Endothelial cell of hepatic sinusoid (primary cell): ENCODE measurements at regions not wholly inside any gene's neighbourhood (a gene's known extent, or its start where the extent isn't known, plus 50 kb on each side); places are given as distances from the start of the nearest gene placed in this dataset.
"Not testable (repeated sequence)": the region's sequence is repeated elsewhere in the genome, so short reads cannot be mapped to it uniquely, and the experiment has no call there.

Experiments
- in situ Hi-C: cut with HindIII; loops from 2 replicates; pipeline ENCODE4 v1.10.0; 2017; ENCODE audit warnings: low sequenced_read_pairs

DNA sequence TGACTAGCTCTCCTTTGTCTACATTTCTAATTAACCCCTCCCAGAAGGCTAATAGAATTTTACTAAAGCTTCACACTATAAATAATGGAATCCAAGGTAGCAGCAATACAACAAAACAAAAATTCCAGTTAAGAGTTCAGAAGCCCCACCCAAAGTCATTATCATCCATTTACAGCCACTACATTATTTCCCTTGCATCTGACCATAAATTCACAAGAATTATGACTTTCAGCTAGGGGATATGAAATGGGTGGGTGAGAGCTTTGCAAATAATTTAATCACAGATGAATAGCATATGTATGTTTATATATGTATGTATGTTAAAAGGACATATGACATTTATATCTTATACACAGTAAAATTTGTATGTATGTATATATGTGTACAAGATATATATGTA is 65.3 kb upstream of the PTGDR start:
- in situ Hi-C loops, result no loop called here

DNA sequence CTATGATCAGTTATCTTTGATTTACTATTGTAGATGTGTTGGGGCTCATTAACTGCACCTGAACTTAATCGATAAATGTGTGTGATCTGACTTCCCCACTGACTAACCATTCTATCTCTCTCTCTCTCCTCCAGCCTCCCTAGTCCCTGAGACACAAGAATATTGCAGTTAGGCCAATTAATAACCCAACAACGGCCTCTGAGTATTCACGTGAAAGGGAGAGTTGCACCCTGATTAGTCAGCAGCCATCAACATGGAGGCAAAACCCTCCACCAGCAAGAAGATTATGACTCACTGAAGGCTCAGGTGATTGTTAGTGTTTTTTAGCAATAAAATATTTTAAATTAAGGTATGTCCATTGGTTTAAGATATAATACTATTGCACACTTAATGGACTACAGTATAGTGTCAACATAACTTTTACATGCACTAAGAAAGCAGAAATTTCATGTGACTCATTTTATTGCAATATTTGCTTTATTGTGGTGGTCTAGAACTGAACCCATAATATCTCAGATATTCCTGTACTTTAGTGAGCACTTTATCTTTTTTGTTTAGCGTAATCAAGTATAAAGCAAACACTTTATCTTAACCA is 77.1 kb upstream of the PTGDR start:
- in situ Hi-C loops, result no loop called here

- in situ Hi-C loops, result no loop called here
These were observed 78.2 kb upstream of the PTGDR start for GRCh38 chr14:52189325-52189724.

DNA sequence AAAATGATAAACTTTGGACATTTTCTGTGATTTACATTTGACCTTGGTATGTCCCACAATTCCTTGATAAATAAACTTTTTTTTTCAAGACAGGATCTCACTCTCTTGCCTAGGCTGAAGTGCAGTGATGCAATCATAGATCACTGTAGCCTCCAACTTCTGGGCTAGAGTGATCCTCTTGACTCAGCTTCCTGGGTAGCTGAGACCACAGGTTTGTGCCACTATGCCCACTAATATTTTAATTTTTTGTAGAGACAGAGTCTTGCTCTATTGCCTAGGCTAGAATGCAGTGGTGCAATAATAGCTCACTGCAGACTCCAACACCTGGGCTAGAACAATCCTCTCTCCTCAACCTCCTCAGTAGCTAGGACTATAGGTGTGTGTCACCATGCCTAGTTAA is 79.1 kb upstream of the PTGDR start:
- in situ Hi-C loops, result no loop called here

DNA sequence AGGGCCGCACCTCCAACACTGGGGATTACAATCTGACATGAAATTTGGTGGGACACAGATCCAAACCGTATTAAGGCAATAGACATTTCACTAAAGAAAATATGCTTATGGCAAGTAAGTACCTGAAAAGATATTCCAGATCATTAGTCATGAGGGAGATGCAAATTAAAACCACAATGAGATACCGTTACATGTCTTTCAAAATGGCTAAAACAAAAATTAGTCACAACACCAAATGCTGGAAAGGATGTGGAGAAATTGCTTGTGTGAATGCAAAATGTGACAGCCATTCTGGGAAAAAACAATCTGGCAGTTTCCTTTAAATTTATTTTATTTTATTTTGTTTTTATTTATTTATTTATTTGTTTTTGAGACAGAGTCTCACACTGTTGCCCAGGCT is 82.3 kb upstream of the PTGDR start:
- in situ Hi-C loops, result no loop called here

- in situ Hi-C loops, result no loop called here
These were observed 84.6 kb upstream of the PTGDR start for GRCh38 chr14:52182853-52183252.

DNA sequence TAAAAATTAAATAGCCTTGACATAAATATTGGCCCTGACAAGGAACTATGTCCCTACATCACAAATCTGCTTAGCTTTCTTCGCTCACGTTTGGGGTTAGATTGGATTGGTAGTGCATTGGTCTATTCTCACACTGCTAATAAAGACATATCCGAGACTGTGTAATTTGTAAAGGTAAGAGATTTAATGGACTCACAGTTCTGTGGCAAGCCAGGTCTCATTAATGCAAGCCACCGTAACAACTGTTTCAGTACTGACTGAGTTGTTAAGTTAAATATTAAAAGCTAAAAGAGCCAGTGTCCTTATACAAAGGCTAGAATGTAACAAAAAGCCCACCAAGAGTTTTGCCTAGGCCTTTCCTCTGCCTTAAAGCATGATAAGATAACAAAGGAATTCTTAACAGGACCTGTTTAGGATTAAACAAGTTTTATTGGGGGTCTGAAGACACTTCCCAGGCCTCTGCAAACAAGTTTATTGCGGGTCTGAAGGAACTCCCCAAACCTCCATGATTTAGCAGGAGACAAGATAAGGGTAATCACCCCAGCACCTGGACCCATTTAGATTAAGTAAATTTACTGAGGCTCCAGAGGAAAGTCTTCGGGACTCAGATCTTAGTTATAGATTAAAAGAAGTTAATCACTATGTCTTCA is 88.2 kb upstream of the PTGDR start:
- in situ Hi-C loops, result no loop called here

- in situ Hi-C loops, result no loop called here
These were observed 91.5 kb upstream of the PTGDR start for GRCh38 chr14:52175982-52176502.

DNA sequence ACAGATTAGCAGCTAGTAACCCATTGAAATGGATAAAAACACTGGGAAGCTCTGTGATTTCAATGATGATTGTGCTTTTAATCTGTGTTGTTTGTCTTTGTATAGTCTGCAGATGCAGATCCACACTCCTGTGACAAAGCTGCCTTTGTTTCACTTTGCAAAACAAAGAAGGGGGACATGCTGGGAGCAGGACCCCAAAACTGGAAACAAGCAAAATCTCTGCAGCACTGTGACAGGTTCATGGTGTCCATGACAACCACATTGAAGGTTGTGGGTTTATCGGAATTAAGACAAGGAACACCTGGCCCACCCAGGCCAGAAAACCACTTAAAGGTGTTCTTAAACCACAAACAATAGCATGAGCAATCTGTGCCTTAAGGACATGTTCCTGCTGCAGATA is 95.6 kb upstream of the PTGDR start:
- in situ Hi-C loops, result not testable (repeated sequence)

DNA sequence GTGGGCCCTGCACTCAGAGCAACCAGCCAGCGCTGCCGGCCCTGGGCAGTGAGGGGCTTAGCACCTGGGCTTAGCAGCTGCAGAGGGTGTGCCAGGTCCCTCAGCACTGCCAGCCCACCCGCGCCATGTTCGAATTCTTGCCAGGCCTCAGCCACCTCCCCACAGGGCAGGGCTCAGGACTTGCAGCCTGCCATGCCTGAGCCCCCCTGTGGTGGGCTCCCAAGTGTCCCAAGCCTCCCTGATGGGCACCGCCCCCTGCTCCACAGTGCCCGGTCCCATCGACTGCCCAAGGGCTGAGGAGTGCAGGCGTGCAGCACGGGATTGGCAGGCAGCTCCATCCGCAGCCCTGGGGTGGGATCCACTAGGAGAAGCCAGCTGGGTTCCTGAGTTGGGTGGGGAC is 98.0 kb upstream of the NID2 start:
- in situ Hi-C loops, result no loop called here

DNA sequence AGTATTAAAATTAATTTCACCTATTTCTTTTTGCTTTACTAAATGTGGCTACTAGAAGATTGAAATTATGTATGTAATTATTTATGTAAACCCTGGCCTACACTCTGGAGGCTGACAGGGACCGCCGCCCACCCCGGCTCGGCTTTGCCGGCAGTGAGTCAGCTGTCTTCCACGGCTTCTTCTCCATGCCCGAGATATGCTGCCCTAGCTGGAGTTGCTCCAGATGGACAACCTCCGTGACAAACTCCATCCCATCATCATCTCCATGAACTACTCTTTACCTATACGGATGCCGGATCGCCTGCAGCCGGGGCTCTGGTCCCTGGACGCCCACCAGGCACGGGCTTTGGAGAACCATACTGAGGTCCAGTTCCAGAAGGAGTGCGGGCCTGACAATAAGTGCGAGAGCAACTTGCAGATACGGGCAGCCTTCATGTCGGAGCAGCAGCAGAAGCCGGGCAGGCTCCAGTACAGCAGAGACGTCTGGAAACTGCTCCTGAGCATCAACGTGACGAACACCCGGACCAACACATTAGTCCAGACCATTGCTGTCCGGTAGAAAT is 86.9 kb upstream of the NID2 start:
- in situ Hi-C loops, result no loop called here

DNA sequence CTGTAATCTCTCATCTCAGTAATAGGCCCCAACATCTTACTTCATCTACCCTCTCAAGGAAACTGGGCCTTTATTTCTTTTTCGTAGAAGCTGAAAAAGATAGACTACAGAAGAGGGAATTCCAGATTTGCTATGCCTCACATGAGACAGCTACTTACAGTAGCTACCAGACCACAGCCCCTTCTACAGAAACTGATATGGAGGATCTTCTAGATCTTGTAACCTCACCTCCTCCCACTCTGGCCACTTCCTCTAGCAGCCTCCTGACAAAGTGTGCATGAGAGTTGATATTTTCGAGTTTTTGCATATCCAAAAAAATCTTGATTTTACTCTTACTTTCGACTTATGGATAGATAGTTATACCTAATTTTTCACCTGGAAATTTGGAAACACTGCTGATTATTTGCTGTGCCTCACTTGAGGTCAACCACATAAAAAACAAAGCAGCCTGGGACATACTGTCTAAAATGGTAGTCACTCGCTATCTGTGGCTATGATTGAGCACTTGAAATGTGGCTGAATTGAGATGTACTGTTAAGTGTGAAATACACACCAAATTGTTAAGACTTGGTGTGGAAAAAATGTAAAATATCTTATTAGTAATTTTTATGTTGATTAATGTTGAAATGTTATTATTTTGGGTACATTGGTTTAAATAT is 86.3 kb upstream of the NID2 start:
- in situ Hi-C loops, result no loop called here

DNA sequence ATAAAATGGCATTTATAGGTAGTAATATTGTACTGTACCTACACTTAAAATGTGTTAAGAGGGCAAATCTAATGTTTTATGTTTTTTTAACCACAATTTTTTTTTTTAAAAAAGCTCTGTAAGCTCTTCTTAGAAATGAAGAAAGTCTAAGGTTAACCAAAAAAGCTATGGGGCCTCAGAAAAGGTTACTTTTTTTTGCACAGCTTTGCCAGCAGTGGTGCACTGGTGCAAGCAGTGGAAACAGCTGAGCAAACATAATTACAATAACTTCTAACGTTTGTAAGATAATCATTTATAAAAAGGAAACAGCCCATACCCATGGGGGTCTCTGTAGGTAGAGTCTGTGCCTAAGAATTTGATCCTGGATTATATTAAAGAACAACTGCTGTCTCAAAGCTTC is 85.1 kb upstream of the NID2 start:
- in situ Hi-C loops, result no loop called here

GRCh38 chr14:52150162-52150561 is 81.3 kb upstream of the NID2 start:
- in situ Hi-C loops, result no loop called here

GRCh38 chr14:52148371-52148770 is 79.5 kb upstream of the NID2 start:
- in situ Hi-C loops, result no loop called here

DNA sequence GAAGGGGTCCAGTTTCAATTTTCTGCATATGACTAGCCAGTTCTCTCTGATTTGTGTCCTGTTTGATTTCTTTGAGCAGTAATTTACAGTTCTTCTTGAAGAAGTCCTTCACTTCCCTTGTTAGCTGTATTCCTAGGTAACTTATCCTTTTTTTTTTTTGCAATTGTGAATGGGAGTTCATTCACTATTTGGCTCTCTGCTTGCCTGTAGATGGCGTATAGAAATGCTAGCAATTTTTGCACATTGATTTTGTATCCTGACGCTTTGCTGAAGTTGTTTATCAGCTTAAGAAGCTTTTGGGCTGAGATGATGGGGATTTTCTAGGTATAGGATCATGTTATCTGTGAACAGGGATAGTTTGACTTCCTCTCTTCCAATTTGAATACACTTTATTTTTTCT is 77.6 kb upstream of the NID2 start:
- in situ Hi-C loops, result no loop called here

- in situ Hi-C loops, result not testable (repeated sequence)
These were observed 75.2 kb upstream of the NID2 start for GRCh38 chr14:52144099-52144498.

GRCh38 chr14:52142504-52142903 is 73.6 kb upstream of the NID2 start:
- in situ Hi-C loops, result no loop called here

DNA sequence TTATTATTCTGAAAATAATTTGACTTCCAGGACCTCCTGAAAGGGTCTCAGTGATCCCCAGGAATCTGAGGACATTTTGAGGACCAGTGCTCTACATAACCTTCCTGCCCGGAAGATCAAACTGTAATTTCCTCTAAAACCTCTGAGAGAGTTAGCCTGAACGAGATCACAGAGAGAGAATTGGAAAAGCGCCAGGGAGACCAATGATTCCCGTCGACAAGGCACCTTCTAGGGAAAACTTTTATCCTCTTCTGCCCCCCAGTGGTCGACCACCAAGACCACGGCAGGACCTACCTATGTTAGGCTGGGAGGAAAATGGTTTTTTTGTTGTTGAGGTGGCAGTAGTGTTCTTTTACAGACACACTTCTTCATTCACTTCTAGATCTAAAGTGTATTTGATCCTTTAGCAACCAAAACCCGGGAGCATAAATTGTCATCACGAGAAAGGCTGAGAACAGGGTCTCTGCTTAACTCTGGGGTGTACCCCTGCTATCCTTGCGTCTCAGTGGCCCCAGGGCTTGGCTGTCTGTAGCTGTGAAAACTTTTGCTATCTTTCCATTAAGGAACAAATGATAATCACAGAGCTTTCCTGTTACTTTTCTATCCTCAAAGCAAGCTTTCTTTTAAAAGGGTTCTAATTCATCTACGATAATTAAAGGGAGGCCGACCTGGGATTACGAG is 62.9 kb upstream of the NID2 start:
- in situ Hi-C loops, result loop anchor here (5.0 kb wide), 1 partner anchor 139 kb away; no protein-coding TSS in a partner anchor

DNA sequence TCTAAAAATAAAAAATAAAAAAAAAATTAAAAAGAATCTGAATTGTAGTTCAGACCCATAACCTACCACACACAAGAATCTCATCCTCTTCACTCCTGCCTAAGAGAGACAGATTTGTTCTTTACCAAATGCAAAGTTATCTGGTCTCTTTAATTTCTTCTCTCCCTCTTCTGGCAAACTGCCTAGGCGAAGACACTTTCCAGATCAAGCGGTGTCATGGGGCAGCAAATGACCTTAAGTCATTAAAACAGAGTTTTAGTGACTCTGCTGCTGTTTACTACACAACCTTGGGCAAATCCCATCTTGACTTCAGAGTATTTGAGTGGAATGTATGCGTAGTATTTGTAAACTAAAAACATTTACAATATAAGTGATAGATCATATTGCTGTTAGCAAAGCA is 60.9 kb upstream of the NID2 start:
- in situ Hi-C loops, result loop anchor here (5.0 kb wide), 1 partner anchor 137 kb away; no protein-coding TSS in a partner anchor

GRCh38 chr14:52125885-52126284 is 57.0 kb upstream of the NID2 start:
- in situ Hi-C loops, result no loop called here
